GM12891 (cell line): ENCODE measurements at regions not wholly inside any gene's neighbourhood (a gene's known extent, or its start where the extent isn't known, plus 50 kb on each side); places are given as distances from the start of the nearest gene placed in this dataset.

Experiments used
- DNase-seq: peaks from one replicate; pipeline ENCODE4 v3.0.0; 2011; ENCODE audit warnings: low spot score; ENCODE audit not compliant: insufficient read length
- FAIRE-seq: peaks from 2 replicates; lab custom pipeline; 2011; peaks lifted over from hg19 to GRCh38; lab: Jason Lieb, UNC
- PAX5 ChIP-seq: IDR thresholded peaks from 2 replicates; pipeline ENCODE4 v1.6.1; 2011; ENCODE audit warnings: low read length, moderate library complexity, mild to moderate bottlenecking; ENCODE audit not compliant: insufficient read depth, severe bottlenecking
- POLR2A ChIP-seq: IDR thresholded peaks from 2 replicates; pipeline ENCODE4 v1.6.1; 2011; ENCODE audit warnings: low read depth, low read length, control low read depth
- POLR2AphosphoS5 ChIP-seq: IDR thresholded peaks from 2 replicates; pipeline ENCODE4 v1.6.1; 2011; ENCODE audit warnings: low read depth, low read length, control low read depth
- POU2F2 ChIP-seq: IDR thresholded peaks from 2 replicates; pipeline ENCODE4 v1.6.1; 2011; ENCODE audit warnings: low read depth, mild to moderate bottlenecking, control low read depth, low read length, moderate library complexity
- SPI1 ChIP-seq: IDR thresholded peaks from 2 replicates; pipeline ENCODE4 v1.6.1; 2011; ENCODE audit warnings: low read depth, low read length, control low read depth
- TAF1 ChIP-seq: IDR thresholded peaks from 2 replicates; pipeline ENCODE4 v1.6.1; 2011; ENCODE audit warnings: low read depth, low read length, control low read depth

GRCh38 chr3:69451594-69451993 lies 65.7 kb upstream of the FRMD4B start:
- FAIRE-seq (no peak), DNase-seq (no peak)
- TF ChIP-seq POLR2AphosphoS5 (no peak), TAF1 (no peak), POU2F2 (no peak), SPI1 (no peak), POLR2A (no peak), PAX5 (no peak)

GRCh38 chr3:69448877-69449276 lies 63.0 kb upstream of the FRMD4B start:
- FAIRE-seq (no peak), DNase-seq (no peak)
- TF ChIP-seq POLR2A: no peak

- TF ChIP-seq SPI1: no peak
- no peak for TF ChIP-seq POLR2A
- no peak for TF ChIP-seq POU2F2
- TF ChIP-seq TAF1: no peak
- no peak for TF ChIP-seq POLR2AphosphoS5
- TF ChIP-seq PAX5: no peak
- no peak for DNase-seq
- no peak for FAIRE-seq
Measured at GRCh38 chr3:69446402-69447072, 60.6 kb upstream of the FRMD4B start.

- FAIRE-seq (no peak), DNase-seq (no peak)
- no peak for TF ChIP-seq SPI1
- no peak for TF ChIP-seq PAX5
- no peak for TF ChIP-seq POLR2A
- TF ChIP-seq POU2F2: no peak
- TF ChIP-seq POLR2AphosphoS5: no peak
- TF ChIP-seq TAF1: no peak
Measured at GRCh38 chr3:69445498-69445897, 59.6 kb upstream of the FRMD4B start.

GRCh38 chr3:69445024-69445423 lies 59.1 kb upstream of the FRMD4B start:
- FAIRE-seq (no peak), DNase-seq (no peak)

GRCh38 chr3:69443457-69443920 lies 57.6 kb upstream of the FRMD4B start:
- DNase-seq (no peak), FAIRE-seq (no peak)
- TF ChIP-seq TAF1: no peak
- TF ChIP-seq POU2F2: no peak
- TF ChIP-seq POLR2AphosphoS5: no peak
- TF ChIP-seq POLR2A: no peak
- no peak for TF ChIP-seq SPI1
- TF ChIP-seq PAX5: no peak

More at GRCh38 chr3:69445024-69445423, 59.1 kb upstream of the FRMD4B start:
- TF ChIP-seq POLR2AphosphoS5: no peak
- no peak for TF ChIP-seq POLR2A
- no peak for TF ChIP-seq POU2F2
- no peak for TF ChIP-seq SPI1
- TF ChIP-seq PAX5: no peak
- TF ChIP-seq TAF1: no peak

GRCh38 chr3:69442771-69443311 lies 57.0 kb upstream of the FRMD4B start:
- TF ChIP-seq POU2F2 (peak; percentile 83), SPI1 (no peak), PAX5 (no peak), TAF1 (no peak), POLR2AphosphoS5 (no peak)
- FAIRE-seq (no peak), DNase-seq (no peak)

- DNase-seq: no peak
- TF ChIP-seq TAF1: no peak
- no peak for TF ChIP-seq POLR2A
- TF ChIP-seq SPI1: no peak
- TF ChIP-seq PAX5: no peak
- no peak for TF ChIP-seq POU2F2
- no peak for TF ChIP-seq POLR2AphosphoS5
- FAIRE-seq: no peak
Measured at GRCh38 chr3:69441732-69442131, 55.8 kb upstream of the FRMD4B start.

GRCh38 chr3:69441040-69441439 lies 55.2 kb upstream of the FRMD4B start:
- FAIRE-seq: no peak

More at GRCh38 chr3:69441040-69441439, 55.2 kb upstream of the FRMD4B start:
- TF ChIP-seq POLR2AphosphoS5 (no peak), PAX5 (no peak), POU2F2 (no peak), SPI1 (no peak)
- DNase-seq: no peak
